H1 (cell line): ENCODE measurements at regions not wholly inside any gene's neighbourhood (a gene's known extent, or its start where the extent isn't known, plus 50 kb on each side); places are given as distances from the start of the nearest gene placed in this dataset.

Source experiments
- CTCF ChIA-PET: fragments of 300-600 bp; sonication (Branson Sonifier 250); formaldehyde crosslinking; loops from one replicate; lab custom pipeline; 2021; ENCODE audit not compliant: partially characterized antibody; lab: Charles Lee
- POLR2A ChIA-PET: fragments of 300-600 bp; sonication (Branson Sonifier 250); formaldehyde crosslinking; loops from one replicate; lab custom pipeline; 2021; ENCODE audit warnings: inconsistent platforms; ENCODE audit not compliant: partially characterized antibody; lab: Charles Lee
- DNase-seq, 2 experiments: peaks; one replicate each; pipeline versions ENCODE4 v3.0.0 to v3.0.0-alpha.2; 2010 to 2022; ENCODE audit warnings: low spot score in 2 of 2, low read depth in 1 of 2, mixed read lengths in 1 of 2
- FAIRE-seq: peaks from 2 replicates; lab custom pipeline; 2011; peaks lifted over from hg19 to GRCh38; lab: Jason Lieb, UNC
- H2AFZ ChIP-seq: 2 replicates; pipeline ENCODE4 v1.8.1; 2012; ENCODE audit warnings: low read length, inconsistent platforms
- H2AK5ac ChIP-seq: 2 replicates; pipeline ENCODE4 v1.6.1; 2013; ENCODE audit warnings: low read depth, low read length
- H2BK120ac ChIP-seq: replicated peaks from 2 replicates; pipeline ENCODE3; 2013; ENCODE audit warnings: low read depth, low read length, inconsistent platforms
- H2BK12ac ChIP-seq: 2 replicates; pipeline ENCODE4 v1.6.1; 2013; ENCODE audit warnings: low read depth, low read length
- H2BK15ac ChIP-seq: 2 replicates; pipeline ENCODE4 v1.6.1; 2013; ENCODE audit warnings: low read length
- H2BK20ac ChIP-seq: 2 replicates; pipeline ENCODE4 v1.6.1; 2013; ENCODE audit warnings: low read length
- H2BK5ac ChIP-seq: 2 replicates; pipeline ENCODE4 v1.6.1; 2013; ENCODE audit warnings: low read depth, low read length
- H3K14ac ChIP-seq: 2 replicates; pipeline ENCODE4 v1.6.1; 2013; ENCODE audit warnings: inconsistent platforms; ENCODE audit not compliant: insufficient read length
- H3K18ac ChIP-seq: 2 replicates; pipeline ENCODE4 v1.6.1; 2013; ENCODE audit warnings: low read length; ENCODE audit errors: extremely low read depth
- H3K23ac ChIP-seq: 2 replicates; pipeline ENCODE4 v1.6.1; 2013; ENCODE audit warnings: inconsistent platforms; ENCODE audit not compliant: insufficient read length
- H3K23me2 ChIP-seq: 2 replicates; pipeline ENCODE4 v1.6.1; 2013; ENCODE audit warnings: low read depth, low read length
- H3K27ac ChIP-seq: 2 replicates; pipeline ENCODE4 v1.6.1; 2011; ENCODE audit warnings: low read depth, low read length, inconsistent platforms
- H3K27me3 ChIP-seq, 4 experiments: replicated peaks in 1 of 4; 1 replicate in 1 of 4; 2 replicates in 3 of 4; pipeline versions ENCODE4 v1.6.1 to v1.8.1; 2011 to 2013; ENCODE audit warnings: low read length in 3 of 4, mild to moderate bottlenecking in 3 of 4, inconsistent platforms in 2 of 4, mixed read lengths in 2 of 4, moderate library complexity in 1 of 4; ENCODE audit not compliant: control insufficient read depth in 3 of 4, insufficient read depth in 3 of 4; ENCODE audit errors: extremely low read depth in 1 of 4
- H3K36me3 ChIP-seq, 4 experiments: 2 replicates each; pipeline versions ENCODE4 v1.6.1 to v1.8.1; 2011 to 2013; ENCODE audit warnings: mild to moderate bottlenecking in 4 of 4, low read length in 3 of 4, moderate library complexity in 2 of 4, control low read depth in 1 of 4, inconsistent platforms in 1 of 4; ENCODE audit not compliant: insufficient read depth in 4 of 4, control insufficient read depth in 2 of 4
- H3K4ac ChIP-seq: replicated peaks from 2 replicates; pipeline ENCODE3; 2013; ENCODE audit warnings: low read length, low read depth, mixed read lengths, inconsistent platforms; ENCODE audit not compliant: insufficient read length
- H3K4me1 ChIP-seq, 4 experiments: replicated peaks in 1 of 4; 1 replicate in 1 of 4; 2 replicates in 3 of 4; pipeline versions ENCODE4 v1.6.1 to v1.8.1; 2011 to 2013; ENCODE audit warnings: low read length in 3 of 4, inconsistent platforms in 2 of 4, mixed read lengths in 1 of 4; ENCODE audit not compliant: insufficient read depth in 4 of 4, control insufficient read depth in 3 of 4
- H3K4me2 ChIP-seq, 2 experiments: 2 replicates each; pipeline versions ENCODE4 v1.6.1 to v1.8.1; 2011 to 2013; ENCODE audit warnings: low read depth in 2 of 2, low read length in 2 of 2, control low read depth in 1 of 2, inconsistent platforms in 1 of 2, mild to moderate bottlenecking in 1 of 2; ENCODE audit not compliant: insufficient read depth in 1 of 2
- H3K4me3 ChIP-seq, 4 experiments: fragments of 200-600, 300-600 bp in 1 of 4; sonication (generic), shearing (Covaris generic), sonication (Bioruptor Twin) in 1 of 4; 2 replicates each; pipeline versions ENCODE4 v1.5.1 to v1.8.1; 2011 to 2016; ENCODE audit warnings: low read length in 4 of 4, low read depth in 3 of 4, control low read depth in 2 of 4, inconsistent platforms in 2 of 4, mild to moderate bottlenecking in 2 of 4, mixed read lengths in 1 of 4, moderate library complexity in 1 of 4; ENCODE audit not compliant: insufficient read depth in 2 of 4; ENCODE audit errors: extremely low read depth in 1 of 4
- H3K56ac ChIP-seq: replicated peaks from 2 replicates; pipeline ENCODE3; 2013; ENCODE audit warnings: low read depth, mild to moderate bottlenecking, mixed read lengths, low read length, inconsistent platforms; ENCODE audit not compliant: insufficient read length
- H3K79me1 ChIP-seq: 2 replicates; pipeline ENCODE4 v1.6.1; 2013; ENCODE audit warnings: low read depth, low read length, control low read depth
- H3K79me2 ChIP-seq, 2 experiments: 2 replicates each; pipeline versions ENCODE4 v1.6.1 to v1.8.1; 2012 to 2013; ENCODE audit warnings: low read length in 2 of 2, mild to moderate bottlenecking in 2 of 2, inconsistent platforms in 1 of 2; ENCODE audit not compliant: insufficient read depth in 2 of 2, control insufficient read depth in 1 of 2
- H3K9ac ChIP-seq, 4 experiments: replicated peaks in 1 of 4; 1 replicate in 1 of 4; 2 replicates in 3 of 4; pipeline versions ENCODE4 v1.6.1 to v1.8.1; 2011 to 2013; ENCODE audit warnings: low read depth in 3 of 4, low read length in 3 of 4, control low read depth in 2 of 4, mild to moderate bottlenecking in 2 of 4, moderate library complexity in 2 of 4, inconsistent platforms in 1 of 4; ENCODE audit errors: extremely low read depth in 1 of 4
- H3K9me3 ChIP-seq, 2 experiments: 2 replicates each; pipeline versions ENCODE4 v1.6.1 to v1.8.1; 2012 to 2013; ENCODE audit warnings: mild to moderate bottlenecking in 2 of 2, moderate library complexity in 2 of 2, control low read depth in 1 of 2, inconsistent platforms in 1 of 2, low read depth in 1 of 2, low read length in 1 of 2, mixed read lengths in 1 of 2; ENCODE audit not compliant: insufficient read depth in 2 of 2
- H4K20me1 ChIP-seq, 2 experiments: replicated peaks in 1 of 2; 2 replicates each; pipeline versions ENCODE3 to v1.8.1; 2011 to 2013; ENCODE audit warnings: inconsistent platforms in 2 of 2, low read length in 2 of 2, mild to moderate bottlenecking in 1 of 2; ENCODE audit not compliant: insufficient read depth in 2 of 2, control insufficient read depth in 1 of 2
- H4K5ac ChIP-seq: 2 replicates; pipeline ENCODE4 v1.6.1; 2013; ENCODE audit warnings: low read length, low read depth, mixed read lengths, inconsistent platforms; ENCODE audit not compliant: insufficient read length
- H4K8ac ChIP-seq: 2 replicates; pipeline ENCODE4 v1.8.0; 2013; ENCODE audit warnings: mild to moderate bottlenecking, moderate library complexity, low read length, inconsistent platforms; ENCODE audit not compliant: insufficient read depth; ENCODE audit errors: extremely low read depth
- H4K91ac ChIP-seq: replicated peaks from 2 replicates; pipeline ENCODE3; 2013; ENCODE audit warnings: low read length, mixed read lengths, inconsistent platforms; ENCODE audit not compliant: insufficient read length
- ATF2 ChIP-seq: IDR thresholded peaks from 2 replicates; pipeline ENCODE4 v1.6.1; 2012; ENCODE audit warnings: low read length, inconsistent platforms
- CHD1 ChIP-seq: IDR thresholded peaks from 2 replicates; pipeline ENCODE4 v1.6.1; 2012; ENCODE audit warnings: low read depth, low read length, improper control_type of control experiment
- FOSL1 ChIP-seq: IDR thresholded peaks from 2 replicates; pipeline ENCODE4 v1.6.1; 2011; ENCODE audit warnings: mild to moderate bottlenecking, low read depth, low read length, moderate library complexity; ENCODE audit not compliant: insufficient read depth
- MAFK ChIP-seq: IDR thresholded peaks from 2 replicates; pipeline ENCODE4 v1.6.1; 2012; ENCODE audit warnings: low read depth, mild to moderate bottlenecking, improper control_type of control experiment, low read length
- POU5F1 ChIP-seq: IDR thresholded peaks from 2 replicates; pipeline ENCODE4 v1.6.1; 2011; ENCODE audit warnings: low read depth, mild to moderate bottlenecking, low read length, moderate library complexity
- RFX5 ChIP-seq: IDR thresholded peaks from 2 replicates; pipeline ENCODE4 v1.6.1; 2011; ENCODE audit warnings: low read depth, low read length, improper control_type of control experiment, borderline replicate concordance
- SIRT6 ChIP-seq: IDR thresholded peaks from one replicate; pipeline ENCODE4 v1.7.1; 2012; ENCODE audit warnings: low read length, inconsistent platforms
- SIX5 ChIP-seq: IDR thresholded peaks from 2 replicates; pipeline ENCODE4 v1.6.1; 2011; ENCODE audit warnings: mild to moderate bottlenecking, low read depth, low read length
- SP1 ChIP-seq: IDR thresholded peaks from 2 replicates; pipeline ENCODE4 v1.6.1; 2011; ENCODE audit warnings: low read depth, low read length
- SP2 ChIP-seq: IDR thresholded peaks from 2 replicates; pipeline ENCODE4 v1.6.1; 2012; ENCODE audit warnings: mild to moderate bottlenecking, low read length, inconsistent platforms
- TAF1 ChIP-seq: IDR thresholded peaks from 2 replicates; pipeline ENCODE4 v1.6.1; 2011; ENCODE audit warnings: mild to moderate bottlenecking, low read depth, low read length
- TAF7 ChIP-seq: optimal IDR thresholded peaks from 2 replicates; pipeline ENCODE3; 2011; ENCODE audit warnings: low read depth, mild to moderate bottlenecking, inconsistent platforms, low read length, moderate library complexity, borderline replicate concordance
- WGBS, 2 experiments: shearing (Covaris generic) in 1 of 2; methylation state at CpG; one replicate each; pipeline versions ENCODE4 v1.1.6 to v1.1.7; 2013 to 2015; ENCODE audit warnings: low lambda C conversion rate in 2 of 2, mixed read lengths in 2 of 2, inconsistent platforms in 1 of 2, low coverage in 1 of 2, missing lambda C conversion rate in 1 of 2; ENCODE audit not compliant: insufficient replicate concordance in 2 of 2, insufficient coverage in 1 of 2, insufficient read length in 1 of 2; ENCODE audit errors: extremely low coverage in 1 of 2, missing lambda C conversion rate in 1 of 2; 5-methylcytosine and 5-hydroxymethylcytosine counted together

DNA sequence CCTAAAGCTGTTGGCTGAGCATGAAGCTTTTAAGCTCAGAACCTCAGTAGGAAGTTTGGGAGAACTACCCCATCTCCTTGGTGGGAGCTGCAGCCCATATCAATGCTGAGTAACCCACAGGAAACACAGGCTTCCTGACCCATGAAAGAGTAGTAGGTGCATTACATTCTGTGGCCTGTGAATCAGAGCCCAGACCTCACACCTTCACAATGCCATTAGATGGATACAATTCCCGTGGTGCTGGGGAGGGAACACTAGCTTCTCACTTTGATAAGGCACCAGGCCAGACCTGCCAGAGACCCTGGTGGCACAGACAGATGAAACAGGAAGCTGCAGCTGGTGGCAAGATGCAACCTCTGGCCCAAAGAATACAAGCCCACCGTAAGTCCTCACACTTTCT is 308.8 kb downstream of the NPHP4 start:
- no peak overlapping the region for H3K56ac ChIP-seq
- no peak overlapping the region for H3K23ac ChIP-seq
- peaks cover 0 to 3% of the 10 kb centered on the region in 2 experiments for H4K20me1 ChIP-seq
- peaks cover 7% of the 10 kb centered on the region; the same call in 1 of the 2 replicates for H3K23me2 ChIP-seq
- FAIRE-seq, result no peak
- H3K9me3 ChIP-seq, result no peaks in the 10 kb centered on the region
- no peak overlapping the region for H2BK120ac ChIP-seq
- no peak overlapping the region for H3K4ac ChIP-seq
- H2AFZ ChIP-seq, result no peak overlapping the region
- no peak overlapping the region for H2AK5ac ChIP-seq
- H2BK20ac ChIP-seq, result no peak overlapping the region
- H3K14ac ChIP-seq, result no peak overlapping the region
- H4K8ac ChIP-seq, result no peak overlapping the region
- no peak overlapping the region for H3K4me3 ChIP-seq
- no peak overlapping the region for H3K9ac ChIP-seq
- H4K5ac ChIP-seq, result no peak overlapping the region
- H3K79me2 ChIP-seq, result no peaks in the 10 kb centered on the region
- H3K79me1 ChIP-seq, result no peaks in the 10 kb centered on the region; the same call in 1 of the 2 replicates
- H3K27me3 ChIP-seq, result peaks cover 0 to 2% (median 0%) of the 10 kb centered on the region in 4 experiments; a peak in 2 of 7 replicates
- CTCF ChIA-PET, result interaction anchor here (1.0 to 1.1 kb wide), 2 partner anchors 10 to 88 kb away, joined by 3 to 5 read pairs; no protein-coding TSS in a partner anchor
- no peaks in the 10 kb centered on the region for H3K36me3 ChIP-seq
- H4K91ac ChIP-seq, result no peak overlapping the region
- H2BK12ac ChIP-seq, result no peak overlapping the region
- TF ChIP-seq SP2 (no peak), TAF7 (no peak), POU5F1 (no peak), SIX5 (no peak), RFX5 (no peak), FOSL1 (no peak), SP1 (no peak), MAFK (no peak), CHD1 (no peak), TAF1 (no peak), ATF2 (no peak), SIRT6 (no peak)
- TF ChIP-seq, all 59 proteins: peak for 0
- DNase-seq, result no peak
- WGBS, 2 experiments, result 85% methylated on average over 2 of the region's 2 CpGs; no CpG with 5 or more reads in 1 of the 2 experiments
- H3K27ac ChIP-seq, result no peak overlapping the region
- POLR2A ChIA-PET, result no interaction called here
- no peak overlapping the region for H3K4me2 ChIP-seq
- H3K18ac ChIP-seq, result no peak overlapping the region
- H3K4me1 ChIP-seq, result no peaks in the 10 kb centered on the region
- H2BK5ac ChIP-seq, result no peak overlapping the region; the same call in 1 of the 2 replicates
- peak overlapping the region; percentile 61; the same call in 1 of the 2 replicates for H2BK15ac ChIP-seq
